Activated naive CD4-positive, alpha-beta T cell treated with anti-CD3 and anti-CD28 coated beads, Interleukin-2, amount 10 ng/mL, durations not matched to agents 7 days and 5 days (primary cell): ENCODE measurements at regions not wholly inside any gene's neighbourhood (a gene's known extent, or its start where the extent isn't known, plus 50 kb on each side); places are given as distances from the start of the nearest gene placed in this dataset.

Experiments
- CTCF ChIA-PET: fragments of 350-600 bp; sonication (Branson Sonifier 250); formaldehyde crosslinking; loops from one replicate; lab custom pipeline; 2021; ENCODE audit warnings: antibody characterized with exemption; lab: Charles Lee
- DNase-seq: peaks from one replicate; pipeline ENCODE4 v3.0.0-alpha.2; 2020
- H3K27ac Mint-ChIP-seq: one replicate; pipeline ENCODE4 v1.8.0; 2021; ENCODE audit warnings: mild to moderate bottlenecking, moderate library complexity, mixed read lengths
- H3K27me3 Mint-ChIP-seq: one replicate; pipeline ENCODE4 v1.8.0; 2021; ENCODE audit warnings: mild to moderate bottlenecking, mixed read lengths
- H3K36me3 Mint-ChIP-seq: one replicate; pipeline ENCODE4 v1.8.0; 2021; ENCODE audit warnings: mixed read lengths
- H3K4me1 Mint-ChIP-seq: one replicate; pipeline ENCODE4 v1.8.0; 2021; ENCODE audit warnings: mixed read lengths
- H3K4me3 Mint-ChIP-seq: one replicate; pipeline ENCODE4 v1.8.0; 2021; ENCODE audit warnings: mild to moderate bottlenecking, moderate library complexity, mixed read lengths
- H3K9me3 Mint-ChIP-seq: one replicate; pipeline ENCODE4 v1.8.0; 2021; ENCODE audit warnings: mixed read lengths

GRCh38 chr7:52843436-52843835, 192.0 kb upstream of the POM121L12 start:
- Mint-ChIP-seq H3K4me3 (no peak overlapping the region), H3K4me1 (no peaks in the 10 kb centered on the region), H3K27ac (no peak overlapping the region), H3K36me3 (no peaks in the 10 kb centered on the region), H3K9me3 (peaks cover 16% of the 10 kb centered on the region), H3K27me3 (no peaks in the 10 kb centered on the region)
- CTCF ChIA-PET, result no interaction called here
- DNase-seq, result no peak

GRCh38 chr7:52842202-52842900, 193.1 kb upstream of the POM121L12 start:
- Mint-ChIP-seq H3K9me3 (peaks cover 22% of the 10 kb centered on the region), H3K27ac (no peak overlapping the region), H3K27me3 (no peaks in the 10 kb centered on the region), H3K4me1 (no peaks in the 10 kb centered on the region), H3K4me3 (no peak overlapping the region), H3K36me3 (no peaks in the 10 kb centered on the region)
- no peak for DNase-seq
- CTCF ChIA-PET, result no interaction called here

GRCh38 chr7:52838981-52839411, 196.4 kb upstream of the POM121L12 start:
- Mint-ChIP-seq H3K9me3 (peaks cover 26% of the 10 kb centered on the region), H3K4me1 (no peaks in the 10 kb centered on the region), H3K36me3 (no peaks in the 10 kb centered on the region), H3K4me3 (no peak overlapping the region), H3K27ac (no peak overlapping the region), H3K27me3 (no peaks in the 10 kb centered on the region)
- CTCF ChIA-PET, result no interaction called here
- DNase-seq, result no peak

GRCh38 chr7:52831321-52831720, 204.1 kb upstream of the POM121L12 start:
- Mint-ChIP-seq H3K27me3 (no peaks in the 10 kb centered on the region), H3K4me3 (no peak overlapping the region), H3K9me3 (peaks cover 23% of the 10 kb centered on the region), H3K4me1 (no peaks in the 10 kb centered on the region), H3K36me3 (no peaks in the 10 kb centered on the region), H3K27ac (no peak overlapping the region)
- CTCF ChIA-PET, result no interaction called here
- no peak for DNase-seq

GRCh38 chr7:52830801-52831200, 204.6 kb upstream of the POM121L12 start:
- H3K27ac Mint-ChIP-seq, result no peak overlapping the region
- no peaks in the 10 kb centered on the region for H3K27me3 Mint-ChIP-seq
- DNase-seq, result no peak
- CTCF ChIA-PET, result no interaction called here
- no peaks in the 10 kb centered on the region for H3K4me1 Mint-ChIP-seq
- no peak overlapping the region for H3K4me3 Mint-ChIP-seq
- H3K9me3 Mint-ChIP-seq, result peaks cover 25% of the 10 kb centered on the region
- no peaks in the 10 kb centered on the region for H3K36me3 Mint-ChIP-seq

- CTCF ChIA-PET, result no interaction called here
- no peak for DNase-seq
- H3K27ac Mint-ChIP-seq, result no peak overlapping the region
- H3K4me1 Mint-ChIP-seq, result no peaks in the 10 kb centered on the region
- H3K4me3 Mint-ChIP-seq, result no peak overlapping the region
- peaks cover 35% of the 10 kb centered on the region for H3K9me3 Mint-ChIP-seq
- no peaks in the 10 kb centered on the region for H3K27me3 Mint-ChIP-seq
- H3K36me3 Mint-ChIP-seq, result no peaks in the 10 kb centered on the region
Observed at GRCh38 chr7:52826515-52827265, 208.7 kb upstream of the POM121L12 start.

GRCh38 chr7:52825611-52826010, 209.8 kb upstream of the POM121L12 start:
- peaks cover 40% of the 10 kb centered on the region for H3K9me3 Mint-ChIP-seq

GRCh38 chr7:52811537-52811936, 223.9 kb upstream of the POM121L12 start:
- CTCF ChIA-PET, result no interaction called here
- no peak for DNase-seq

More at GRCh38 chr7:52825611-52826010, 209.8 kb upstream of the POM121L12 start:
- Mint-ChIP-seq H3K4me1 (no peaks in the 10 kb centered on the region), H3K36me3 (no peaks in the 10 kb centered on the region), H3K4me3 (no peak overlapping the region), H3K27ac (no peak overlapping the region), H3K27me3 (no peaks in the 10 kb centered on the region)
- CTCF ChIA-PET, result no interaction called here
- DNase-seq, result no peak

GRCh38 chr7:52799817-52800216, 235.6 kb upstream of the POM121L12 start:
- peaks cover 20% of the 10 kb centered on the region for H3K9me3 Mint-ChIP-seq
- no peaks in the 10 kb centered on the region for H3K36me3 Mint-ChIP-seq
- no peak overlapping the region for H3K27ac Mint-ChIP-seq
- H3K4me3 Mint-ChIP-seq, result no peak overlapping the region
- DNase-seq, result no peak
- CTCF ChIA-PET, result interaction anchor here (0.6 kb wide), 1 partner anchor 105 kb away, joined by 3 read pairs; no protein-coding TSS in a partner anchor
- no peaks in the 10 kb centered on the region for H3K4me1 Mint-ChIP-seq
- no peaks in the 10 kb centered on the region for H3K27me3 Mint-ChIP-seq

More at GRCh38 chr7:52811537-52811936, 223.9 kb upstream of the POM121L12 start:
- Mint-ChIP-seq H3K9me3 (peaks cover 15% of the 10 kb centered on the region), H3K36me3 (no peaks in the 10 kb centered on the region), H3K4me3 (no peak overlapping the region), H3K27ac (no peak overlapping the region), H3K27me3 (no peaks in the 10 kb centered on the region), H3K4me1 (no peaks in the 10 kb centered on the region)

- Mint-ChIP-seq H3K9me3 (peaks cover 18% of the 10 kb centered on the region), H3K4me3 (no peak overlapping the region), H3K4me1 (no peaks in the 10 kb centered on the region), H3K27me3 (no peaks in the 10 kb centered on the region), H3K27ac (no peak overlapping the region), H3K36me3 (no peaks in the 10 kb centered on the region)
- no peak for DNase-seq
- CTCF ChIA-PET, result no interaction called here
Observed at GRCh38 chr7:52797801-52798200, 237.6 kb upstream of the POM121L12 start.

- peaks cover 20% of the 10 kb centered on the region for H3K9me3 Mint-ChIP-seq
- no peak overlapping the region for H3K4me3 Mint-ChIP-seq
- CTCF ChIA-PET, result no interaction called here
- DNase-seq, result no peak
- H3K27me3 Mint-ChIP-seq, result no peaks in the 10 kb centered on the region
- no peaks in the 10 kb centered on the region for H3K36me3 Mint-ChIP-seq
- no peaks in the 10 kb centered on the region for H3K4me1 Mint-ChIP-seq
- H3K27ac Mint-ChIP-seq, result no peak overlapping the region
Observed at GRCh38 chr7:52794621-52795020, 240.8 kb upstream of the POM121L12 start.

GRCh38 chr7:52791176-52791700, 244.2 kb upstream of the POM121L12 start:
- no peaks in the 10 kb centered on the region for H3K4me1 Mint-ChIP-seq
- no peak overlapping the region for H3K27ac Mint-ChIP-seq
- no peaks in the 10 kb centered on the region for H3K27me3 Mint-ChIP-seq
- CTCF ChIA-PET, result no interaction called here
- no peak overlapping the region for H3K4me3 Mint-ChIP-seq
- H3K36me3 Mint-ChIP-seq, result no peaks in the 10 kb centered on the region
- no peak for DNase-seq
- peaks cover 23% of the 10 kb centered on the region for H3K9me3 Mint-ChIP-seq

GRCh38 chr7:52786174-52786573, 249.3 kb upstream of the POM121L12 start:
- CTCF ChIA-PET, result no interaction called here
- Mint-ChIP-seq H3K27me3 (no peaks in the 10 kb centered on the region), H3K36me3 (no peaks in the 10 kb centered on the region), H3K4me3 (no peak overlapping the region), H3K27ac (no peak overlapping the region), H3K9me3 (peaks cover 28% of the 10 kb centered on the region), H3K4me1 (no peaks in the 10 kb centered on the region)
- no peak for DNase-seq

- peaks cover 22% of the 10 kb centered on the region for H3K9me3 Mint-ChIP-seq
- no peaks in the 10 kb centered on the region for H3K4me1 Mint-ChIP-seq
- H3K27ac Mint-ChIP-seq, result no peak overlapping the region
- H3K27me3 Mint-ChIP-seq, result no peaks in the 10 kb centered on the region
- H3K36me3 Mint-ChIP-seq, result no peaks in the 10 kb centered on the region
- DNase-seq, result no peak
- CTCF ChIA-PET, result no interaction called here
- H3K4me3 Mint-ChIP-seq, result no peak overlapping the region
Observed at GRCh38 chr7:52782348-52782747, 253.1 kb upstream of the POM121L12 start.

GRCh38 chr7:52781250-52781649, 254.2 kb upstream of the POM121L12 start:
- Mint-ChIP-seq H3K4me3 (no peak overlapping the region), H3K27ac (no peak overlapping the region), H3K9me3 (peaks cover 29% of the 10 kb centered on the region), H3K27me3 (no peaks in the 10 kb centered on the region), H3K4me1 (no peaks in the 10 kb centered on the region), H3K36me3 (no peaks in the 10 kb centered on the region)
- no peak for DNase-seq
- CTCF ChIA-PET, result no interaction called here
